ENCODE measurements at regions not wholly inside any gene's neighbourhood (a gene's known extent, or its start where the extent isn't known, plus 50 kb on each side); places are given as distances from the start of the nearest gene placed in this dataset.

GRCh38 chr2:41062336-41062735 lies 610.4 kb upstream of the SLC8A1 start:
- no peak for DNase-seq (ENCODE audit: low spot score)

DNA sequence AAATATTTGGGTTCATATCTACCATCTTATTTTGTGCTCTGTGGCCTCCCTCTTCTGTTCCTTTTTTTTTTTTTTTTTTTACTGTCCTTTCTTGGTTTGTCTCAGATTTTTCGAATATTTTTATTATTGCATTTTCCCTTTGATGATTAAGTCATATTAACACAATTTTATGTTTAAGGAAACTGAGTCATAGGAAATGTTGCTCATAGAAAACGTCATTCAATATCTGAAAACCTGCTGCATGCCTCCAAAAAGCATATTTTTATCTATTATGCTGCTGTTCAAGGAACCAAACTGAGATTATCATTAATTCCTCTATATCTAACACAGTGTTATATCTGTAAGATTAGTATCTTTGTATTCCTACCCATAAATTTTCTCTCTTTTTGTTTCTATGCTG lies 614.3 kb upstream of the SLC8A1 start:
- no peak for DNase-seq (ENCODE audit: low spot score)

DNA sequence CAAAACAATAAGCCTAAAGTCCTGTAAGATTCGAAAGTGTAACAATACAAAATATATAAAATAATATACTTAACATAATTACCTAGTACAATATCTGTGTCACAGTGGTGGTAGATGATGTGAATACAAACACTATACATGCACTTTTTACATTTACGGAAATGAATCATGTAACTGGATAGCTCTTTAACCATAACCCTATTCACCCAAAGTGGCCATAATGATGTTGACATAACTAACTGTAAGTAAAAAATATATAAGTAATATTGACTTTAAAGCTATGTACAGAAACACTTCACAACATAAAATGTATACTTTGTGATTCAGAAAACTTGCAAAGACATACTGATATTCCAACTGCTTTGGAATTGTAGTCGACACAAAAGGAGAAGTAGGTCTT lies 616.9 kb upstream of the SLC8A1 start:
- DNase-seq (ENCODE audit: low spot score), result no peak

GRCh38 chr2:41078341-41078740 lies 626.5 kb upstream of the SLC8A1 start:
- DNase-seq (ENCODE audit: low spot score), result no peak

DNA sequence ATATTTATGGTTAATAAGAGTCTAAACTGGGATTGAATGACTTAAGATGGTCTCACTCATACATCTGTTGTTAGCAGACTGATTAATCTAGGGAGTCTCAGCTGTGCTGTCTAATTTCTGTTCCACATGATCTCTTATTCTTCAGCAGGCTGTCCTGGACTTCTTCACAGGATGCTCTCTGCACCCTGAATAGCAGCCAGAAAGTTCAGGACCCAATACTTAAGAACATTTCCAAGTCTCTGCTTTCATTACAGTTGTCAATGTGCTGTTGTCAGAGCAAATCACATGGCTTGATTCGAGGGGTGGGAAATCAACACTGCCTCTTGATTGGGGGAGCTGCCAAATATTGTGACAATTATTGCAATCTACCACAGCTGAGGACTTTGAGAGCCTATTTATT lies 627.1 kb upstream of the SLC8A1 start:
- DNase-seq (ENCODE audit: low spot score), result no peak

- DNase-seq (ENCODE audit: low spot score), result no peak
These were observed 632.4 kb upstream of the SLC8A1 start for GRCh38 chr2:41084321-41084720.

DNA sequence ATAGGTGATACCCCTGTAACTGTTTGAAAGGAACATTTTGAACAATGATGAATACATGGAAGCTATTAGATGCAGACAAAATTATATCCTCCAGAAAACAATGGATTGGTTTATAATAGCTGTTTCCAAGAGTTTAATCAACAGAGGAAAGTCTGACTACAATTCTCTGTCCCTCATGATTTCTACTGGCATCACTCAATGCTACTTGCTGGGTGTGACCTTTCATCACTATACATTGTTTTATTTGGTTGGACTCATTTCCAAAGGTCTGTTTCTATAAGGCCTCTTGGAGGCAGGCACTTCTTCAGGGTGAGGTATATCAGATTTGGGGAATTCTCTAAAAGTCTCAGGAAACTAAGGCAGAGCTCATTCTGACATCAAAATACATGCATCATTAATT lies 636.1 kb upstream of the SLC8A1 start:
- no peak for DNase-seq (ENCODE audit: low spot score)

DNA sequence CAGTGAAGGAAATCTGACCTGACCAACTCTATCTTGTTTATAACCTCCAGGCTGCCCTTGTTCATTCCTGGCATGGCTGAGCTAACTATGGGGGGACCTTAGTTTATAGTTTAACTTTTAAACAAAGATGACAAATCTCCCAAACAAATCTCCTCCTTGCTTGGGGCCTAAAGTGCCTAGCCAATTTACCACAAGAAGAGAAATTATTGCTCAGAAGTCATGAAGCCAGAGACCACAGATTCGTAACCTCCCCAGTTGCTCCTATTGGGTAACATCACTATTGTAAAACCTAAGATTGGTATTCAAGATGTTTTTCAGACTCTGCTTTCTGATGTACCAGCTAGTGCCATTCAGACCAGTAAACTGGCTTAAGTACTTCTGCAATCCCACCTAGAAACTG lies 649.4 kb upstream of the SLC8A1 start:
- DNase-seq (ENCODE audit: low spot score), result no peak

GRCh38 chr2:41109744-41110143 lies 657.9 kb upstream of the SLC8A1 start:
- DNase-seq (ENCODE audit: low spot score), result no peak

DNA sequence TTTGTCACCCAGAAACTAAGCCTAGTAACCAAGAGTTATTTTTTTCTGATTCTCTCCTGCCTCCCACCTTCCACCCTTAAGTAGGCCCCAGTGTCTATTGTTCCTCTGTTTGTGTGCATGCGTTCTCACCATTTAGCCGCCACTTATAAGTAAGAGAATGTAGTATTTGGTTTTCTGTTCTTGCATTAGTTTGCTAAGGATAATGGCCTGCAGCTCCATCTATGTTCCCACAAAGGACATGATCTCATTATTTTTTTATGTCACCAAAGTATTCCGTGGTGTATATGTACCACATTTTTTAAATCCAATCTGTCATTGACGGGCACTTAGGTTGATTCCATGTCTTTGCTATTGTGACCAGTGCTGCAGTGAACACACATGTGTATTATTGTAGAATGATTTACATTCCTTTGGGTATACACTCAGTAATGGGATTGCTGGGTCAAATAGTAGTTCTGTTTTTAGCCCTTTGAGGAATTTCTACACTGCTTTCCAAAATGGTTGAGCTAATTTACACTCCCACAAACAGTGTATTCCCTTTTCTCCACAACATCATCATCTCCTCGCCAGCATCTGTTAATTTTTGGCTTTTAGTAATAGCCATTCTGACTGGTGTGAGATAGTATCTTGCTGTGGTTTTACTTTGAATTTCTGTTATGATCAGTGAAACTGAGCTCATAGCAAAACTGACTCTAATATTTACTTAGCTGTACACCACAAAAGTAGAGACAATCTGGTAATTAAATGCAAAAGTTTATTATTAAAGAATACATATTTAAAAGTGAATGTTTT lies 660.1 kb upstream of the SLC8A1 start:
- DNase-seq (ENCODE audit: low spot score), result no peak

- DNase-seq (ENCODE audit: low spot score), result no peak
These were observed 664.4 kb upstream of the SLC8A1 start for GRCh38 chr2:41116106-41116797.

DNA sequence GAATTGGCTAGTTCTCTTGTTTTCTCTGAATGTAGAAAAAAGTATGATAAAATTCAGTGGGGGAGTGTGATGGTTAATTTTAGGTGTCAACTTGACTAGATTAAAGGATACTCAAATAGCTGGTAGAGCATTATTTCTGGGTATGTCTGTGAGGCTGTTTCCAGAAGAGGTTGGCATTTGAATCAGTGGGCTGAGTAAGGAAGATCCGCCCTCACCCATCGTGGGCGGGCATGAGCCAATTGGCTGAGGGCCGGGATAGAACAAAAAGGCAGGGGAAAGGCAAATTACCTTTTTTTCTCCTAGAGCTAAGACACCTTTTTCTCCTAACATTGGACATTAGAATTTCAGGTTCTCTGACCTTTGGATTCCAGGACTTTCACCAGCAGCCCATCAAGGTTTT lies 667.6 kb upstream of the SLC8A1 start:
- no peak for DNase-seq (ENCODE audit: low spot score)

DNA sequence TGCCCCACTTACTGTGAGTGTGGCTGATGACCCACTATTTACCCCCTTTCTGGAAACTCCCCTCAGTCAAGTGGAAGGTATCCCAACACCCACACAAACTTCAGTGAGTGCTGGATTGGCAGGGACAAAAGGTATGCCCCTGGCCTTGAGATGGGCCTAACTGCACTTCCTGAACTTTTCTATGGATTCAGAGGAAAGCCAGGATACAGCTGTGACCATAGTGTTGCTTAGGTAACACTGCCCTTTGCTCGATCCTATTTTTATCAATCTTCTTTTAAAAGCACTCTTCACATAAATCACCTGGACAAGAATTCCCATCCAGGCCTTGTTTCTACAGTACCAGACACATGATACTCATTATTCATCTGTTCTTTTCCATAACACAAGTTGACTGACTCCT lies 671.5 kb upstream of the SLC8A1 start:
- DNase-seq (ENCODE audit: low spot score), result no peak

DNA sequence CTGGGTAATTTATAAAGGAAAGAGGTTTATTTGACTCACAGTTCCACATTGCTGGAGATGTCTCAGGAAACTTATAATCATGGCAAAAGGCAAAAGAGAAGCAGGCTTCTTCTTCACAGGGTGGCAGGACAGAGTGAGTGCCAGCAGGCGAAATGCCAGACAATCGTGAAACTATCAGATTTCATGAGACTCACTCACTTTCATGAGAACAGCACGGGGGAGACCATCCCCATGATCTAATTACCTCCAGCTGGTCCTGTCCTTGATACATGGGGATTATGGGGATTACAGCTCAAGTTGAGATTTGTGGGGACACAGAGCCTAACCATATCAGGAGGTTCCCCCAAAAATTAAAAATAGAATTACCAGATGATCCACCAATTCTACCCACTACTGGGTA lies 675.5 kb upstream of the SLC8A1 start:
- DNase-seq (ENCODE audit: low spot score), result no peak

- no peak for DNase-seq (ENCODE audit: low spot score)
These were observed 678.1 kb upstream of the SLC8A1 start for GRCh38 chr2:41129988-41130387.

DNA sequence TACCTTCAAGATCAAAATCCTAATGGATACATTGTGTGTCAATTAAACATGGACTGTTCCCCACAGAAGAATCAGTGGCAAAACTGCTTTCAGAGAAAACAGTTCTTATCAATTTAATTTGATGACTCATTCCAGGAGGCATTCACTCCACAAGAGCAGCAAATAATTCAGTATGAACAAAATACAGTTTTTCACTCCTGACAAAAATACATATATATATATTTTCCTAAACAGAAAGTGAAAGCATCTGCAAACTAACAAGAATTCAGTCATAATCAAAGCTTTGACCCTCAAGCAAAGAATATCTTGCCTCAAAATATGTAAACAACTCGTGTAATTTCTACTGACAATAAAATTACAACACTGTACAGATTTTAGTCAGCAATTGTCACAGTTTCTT lies 685.1 kb upstream of the SLC8A1 start:
- no peak for DNase-seq (ENCODE audit: low spot score)

DNA sequence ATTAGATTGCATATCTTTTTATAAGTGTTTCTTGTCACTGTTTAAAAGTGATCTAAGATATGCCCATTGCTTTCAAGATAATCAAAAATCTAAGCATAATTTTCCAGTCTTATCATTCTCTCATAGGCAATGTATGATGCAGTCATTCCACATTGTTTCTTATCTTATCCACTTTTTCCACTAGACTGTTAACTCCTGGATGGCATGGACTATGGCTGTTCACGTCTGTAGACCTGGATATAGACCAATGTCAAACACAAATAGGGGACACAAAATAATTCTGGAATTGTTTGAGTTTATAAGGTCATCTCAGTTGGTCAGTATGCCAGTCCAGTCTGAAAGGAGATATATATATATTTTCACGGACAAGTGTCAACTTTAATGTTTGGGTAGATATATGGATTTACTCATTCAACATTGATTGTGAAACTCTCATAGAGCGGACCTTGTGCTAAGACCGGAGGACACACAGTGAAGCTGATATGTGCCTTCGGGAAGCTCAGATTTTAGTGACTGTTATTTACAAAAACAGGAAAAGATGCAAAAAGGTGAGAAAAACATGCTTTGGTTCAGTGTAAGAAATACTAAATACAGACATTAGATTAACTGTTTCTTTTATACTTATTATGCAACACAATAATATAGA lies 689.4 kb upstream of the SLC8A1 start:
- no peak for DNase-seq (ENCODE audit: low spot score)

GRCh38 chr2:41142478-41142877 lies 690.6 kb upstream of the SLC8A1 start:
- DNase-seq (ENCODE audit: low spot score), result no peak

- DNase-seq (ENCODE audit: low spot score), result no peak
These were observed 693.2 kb upstream of the SLC8A1 start for GRCh38 chr2:41145066-41145465.

DNA sequence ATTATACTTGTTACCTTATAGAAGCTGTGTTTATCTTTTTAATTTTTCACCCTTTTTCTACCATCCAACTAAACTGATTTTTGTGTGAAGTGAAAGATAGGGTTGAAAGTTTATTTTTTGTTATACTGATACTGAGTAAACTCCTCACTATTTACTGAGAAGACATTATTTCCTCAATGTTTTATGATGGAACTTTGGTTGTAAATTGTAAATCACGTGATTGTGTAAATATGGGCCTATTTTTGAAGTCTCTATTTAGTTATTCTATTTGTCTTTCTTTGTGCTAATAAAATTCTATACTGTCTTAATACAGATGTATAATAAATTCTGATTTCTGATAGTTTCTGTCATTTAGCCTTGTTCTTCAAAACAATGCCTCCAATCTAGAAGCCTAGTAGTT lies 697.2 kb upstream of the SLC8A1 start:
- no peak for DNase-seq (ENCODE audit: low spot score)

GRCh38 chr2:41151746-41152145 lies 699.9 kb upstream of the SLC8A1 start:
- no peak for DNase-seq (ENCODE audit: low spot score)

GRCh38 chr2:41152318-41152717 lies 700.4 kb upstream of the SLC8A1 start:
- no peak for DNase-seq (ENCODE audit: low spot score)

GRCh38 chr2:41160439-41160838 lies 708.5 kb upstream of the SLC8A1 start:
- DNase-seq (ENCODE audit: low spot score), result no peak

Data from pons (tissue), 1 donor.